ENCODE measurements at regions not wholly inside any gene's neighbourhood (a gene's known extent, or its start where the extent isn't known, plus 50 kb on each side); places are given as distances from the start of the nearest gene placed in this dataset.

- DNase-seq (ENCODE audit: low read depth), result no peak
- TF ChIP-seq CTCF (IDR thresholded peaks at IDR 0.05; ENCODE audit: insufficient read depth, low read depth, low read length, missing control alignments), result no peak
- no peak overlapping the region for H3K4me3 ChIP-seq (ENCODE audit: low read length)
Observed at GRCh38 chr11:123316003-123316402, 114.1 kb upstream of the GRAMD1B start.

DNA sequence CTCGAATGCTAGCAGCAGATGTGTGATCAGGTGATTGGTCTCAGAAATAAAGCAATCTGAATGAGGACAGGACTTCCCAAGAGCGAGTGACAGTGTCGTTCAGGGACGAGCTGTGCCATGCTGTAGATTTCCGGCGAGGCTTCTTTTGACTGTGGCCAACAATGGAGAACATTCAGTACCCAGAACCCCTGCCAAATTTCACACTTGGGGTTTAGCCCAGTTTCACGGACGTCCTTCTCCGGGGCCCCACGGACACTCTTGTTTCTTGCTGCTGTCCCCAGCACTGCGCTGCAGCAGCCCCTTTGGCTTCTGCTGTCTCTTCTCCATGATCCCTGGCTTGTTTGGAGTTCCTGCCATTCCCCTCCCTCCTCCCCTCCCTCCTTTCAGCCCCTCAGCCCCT is 115.1 kb upstream of the GRAMD1B start:
- no peak for TF ChIP-seq CTCF (IDR thresholded peaks at IDR 0.05; ENCODE audit: insufficient read depth, low read depth, low read length, missing control alignments)
- DNase-seq (ENCODE audit: low read depth), result no peak
- H3K4me3 ChIP-seq (ENCODE audit: low read length), result no peak overlapping the region

DNA sequence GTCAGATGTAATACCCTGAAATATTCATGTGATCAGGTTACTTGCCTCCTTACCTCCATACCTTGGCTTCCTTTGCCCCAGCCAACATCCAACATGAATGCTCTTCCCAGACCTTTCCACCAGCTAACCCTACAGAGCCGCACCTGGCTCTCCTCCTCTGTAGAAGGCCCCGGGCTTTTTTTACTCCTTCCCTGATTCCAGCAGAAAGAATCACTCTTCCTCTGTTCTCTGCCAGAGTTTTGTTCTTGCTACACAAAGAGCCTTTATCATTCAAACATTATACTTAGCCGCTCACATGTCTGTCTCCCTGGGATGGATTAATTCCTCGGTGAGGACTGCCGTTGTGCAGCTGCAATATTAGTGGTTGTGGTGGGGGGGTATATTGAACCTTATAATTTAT is 116.8 kb upstream of the GRAMD1B start:
- DNase-seq (ENCODE audit: low read depth), result no peak
- no peak for TF ChIP-seq CTCF (IDR thresholded peaks at IDR 0.05; ENCODE audit: insufficient read depth, low read depth, low read length, missing control alignments)
- no peak overlapping the region for H3K4me3 ChIP-seq (ENCODE audit: low read length)

DNA sequence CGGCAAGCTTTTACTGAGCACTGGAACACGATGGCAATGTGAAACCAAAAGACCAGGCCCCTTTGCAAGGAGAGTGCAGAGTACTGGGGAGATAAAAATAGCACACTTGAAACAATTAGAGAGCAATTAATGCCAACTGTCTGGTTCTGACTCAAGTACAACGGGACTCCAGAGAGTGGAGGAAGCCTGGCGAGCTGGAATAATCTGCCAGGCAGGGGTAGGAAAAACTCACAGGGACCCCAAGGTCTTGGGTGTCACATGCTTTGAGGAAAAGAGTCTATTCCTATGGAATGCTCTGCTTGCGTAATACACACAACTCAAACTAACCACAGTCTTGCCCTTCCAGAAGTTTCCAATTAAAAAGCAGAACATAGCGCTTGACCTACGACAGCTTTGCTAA is 113.0 kb upstream of the CLMP start:
- DNase-seq (ENCODE audit: low read depth), result no peak
- no peak overlapping the region for H3K4me3 ChIP-seq (ENCODE audit: low read length)
- no peak for TF ChIP-seq CTCF (IDR thresholded peaks at IDR 0.05; ENCODE audit: insufficient read depth, low read depth, low read length, missing control alignments)

DNA sequence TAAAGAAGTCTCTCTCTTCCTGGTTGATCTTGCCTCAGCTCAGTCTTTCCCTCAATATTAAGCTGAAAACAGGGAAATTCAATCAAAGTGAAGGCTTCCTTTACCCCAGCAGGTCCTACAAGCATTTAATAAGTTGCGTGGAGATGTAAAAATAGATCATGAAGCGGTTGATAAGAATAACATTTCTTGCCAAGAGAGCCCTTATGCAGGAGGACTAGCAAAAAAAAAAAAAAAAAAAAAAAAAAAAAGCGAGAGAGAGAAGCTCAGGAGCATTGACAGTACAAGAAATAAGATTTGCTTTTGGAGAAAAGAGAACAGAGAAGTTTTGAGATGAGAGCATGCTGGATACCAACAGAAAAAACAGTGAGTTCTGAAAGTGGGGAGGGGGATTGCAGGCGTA is 112.2 kb upstream of the CLMP start:
- no peak for TF ChIP-seq CTCF (IDR thresholded peaks at IDR 0.05; ENCODE audit: insufficient read depth, low read depth, low read length, missing control alignments)
- no peak overlapping the region for H3K4me3 ChIP-seq (ENCODE audit: low read length)
- no peak for DNase-seq (ENCODE audit: low read depth)

DNA sequence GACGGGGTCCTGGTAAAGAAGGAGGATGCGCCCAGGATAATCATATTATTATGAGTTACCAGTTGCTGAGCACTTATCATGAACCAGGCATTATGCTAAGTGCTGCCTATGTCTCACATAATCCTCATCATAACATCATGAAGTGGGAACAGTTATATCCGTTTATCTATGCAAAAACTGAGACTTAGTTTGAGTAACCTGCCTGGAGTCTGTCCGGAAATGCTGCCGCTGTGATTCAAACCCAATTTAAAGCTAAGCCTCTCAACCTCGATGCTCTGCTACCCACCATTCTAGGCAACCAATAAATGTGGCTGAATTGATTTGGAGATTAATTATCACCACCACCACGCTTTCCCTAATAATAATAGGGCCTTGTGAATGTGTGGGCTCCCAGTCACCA is 111.5 kb upstream of the CLMP start:
- no peak for DNase-seq (ENCODE audit: low read depth)
- no peak overlapping the region for H3K4me3 ChIP-seq (ENCODE audit: low read length)
- no peak for TF ChIP-seq CTCF (IDR thresholded peaks at IDR 0.05; ENCODE audit: insufficient read depth, low read depth, low read length, missing control alignments)

- H3K4me3 ChIP-seq (ENCODE audit: low read length), result no peak overlapping the region
- no peak for TF ChIP-seq CTCF (IDR thresholded peaks at IDR 0.05; ENCODE audit: insufficient read depth, low read depth, low read length, missing control alignments)
- DNase-seq (ENCODE audit: low read depth), result no peak
Observed at GRCh38 chr11:123305601-123306375, 110.7 kb upstream of the CLMP start.

All from epithelial cell of esophagus (primary cell).